Kidney epithelial cell (primary cell): ENCODE measurements at regions not wholly inside any gene's neighbourhood (a gene's known extent, or its start where the extent isn't known, plus 50 kb on each side); places are given as distances from the start of the nearest gene placed in this dataset.

ENCODE experiments used
- DNase-seq: peaks from one replicate; pipeline ENCODE4 v3.0.0-alpha.2; 2010; ENCODE audit warnings: low read depth
- H3K27me3 ChIP-seq: 2 replicates; pipeline ENCODE4 v1.6.0; 2011; ENCODE audit warnings: low read length; ENCODE audit not compliant: control insufficient read depth, insufficient read depth
- H3K36me3 ChIP-seq: 2 replicates; pipeline ENCODE4 v1.5.1; 2011; ENCODE audit warnings: low read length; ENCODE audit not compliant: control insufficient read depth, insufficient read depth
- H3K4me3 ChIP-seq: 2 replicates; pipeline ENCODE4 v1.5.1; 2011; ENCODE audit warnings: low read depth, mild to moderate bottlenecking, control low read depth, low read length
- CTCF ChIP-seq: IDR thresholded peaks from 2 replicates; pipeline ENCODE4 v1.5.1; 2011; ENCODE audit warnings: mild to moderate bottlenecking, moderate library complexity, low read length, control low read depth, inconsistent platforms; ENCODE audit not compliant: insufficient read depth, poor library complexity, severe bottlenecking

GRCh38 chr1:42096554-42096953 lies 56.7 kb upstream of the GUCA2B start:
- no peak overlapping the region for H3K4me3 ChIP-seq
- DNase-seq: no peak
- no peak for TF ChIP-seq CTCF
- H3K36me3 ChIP-seq: no peaks in the 10 kb centered on the region
- H3K27me3 ChIP-seq: no peaks in the 10 kb centered on the region

GRCh38 chr1:42089246-42089645 lies 64.0 kb upstream of the GUCA2B start:
- no peak for DNase-seq

GRCh38 chr1:42086146-42086545 lies 67.1 kb upstream of the GUCA2B start:
- H3K36me3 ChIP-seq: no peaks in the 10 kb centered on the region
- H3K4me3 ChIP-seq: no peak overlapping the region
- DNase-seq: no peak
- H3K27me3 ChIP-seq: no peaks in the 10 kb centered on the region
- no peak for TF ChIP-seq CTCF

More at GRCh38 chr1:42089246-42089645, 64.0 kb upstream of the GUCA2B start:
- no peak for TF ChIP-seq CTCF
- Histone ChIP-seq H3K36me3 (no peaks in the 10 kb centered on the region), H3K27me3 (no peaks in the 10 kb centered on the region), H3K4me3 (no peak overlapping the region)

GRCh38 chr1:42085596-42085995 lies 67.6 kb upstream of the GUCA2B start:
- Histone ChIP-seq H3K36me3 (no peaks in the 10 kb centered on the region), H3K27me3 (no peaks in the 10 kb centered on the region), H3K4me3 (no peak overlapping the region)
- no peak for DNase-seq
- no peak for TF ChIP-seq CTCF

- no peak for TF ChIP-seq CTCF
- Histone ChIP-seq H3K4me3 (no peak overlapping the region), H3K27me3 (no peaks in the 10 kb centered on the region), H3K36me3 (no peaks in the 10 kb centered on the region)
- no peak for DNase-seq
Measured at GRCh38 chr1:42081475-42081874, 71.7 kb upstream of the GUCA2B start.

- TF ChIP-seq CTCF: no peak
- H3K4me3 ChIP-seq: no peak overlapping the region
Measured at GRCh38 chr1:42075179-42075578, 78.0 kb upstream of the GUCA2B start.

More at GRCh38 chr1:42075179-42075578, 78.0 kb upstream of the GUCA2B start:
- Histone ChIP-seq H3K27me3 (no peaks in the 10 kb centered on the region), H3K36me3 (no peaks in the 10 kb centered on the region)
- DNase-seq: no peak
